ENCODE measurements at regions not wholly inside any gene's neighbourhood (a gene's known extent, or its start where the extent isn't known, plus 50 kb on each side); places are given as distances from the start of the nearest gene placed in this dataset.

DNA sequence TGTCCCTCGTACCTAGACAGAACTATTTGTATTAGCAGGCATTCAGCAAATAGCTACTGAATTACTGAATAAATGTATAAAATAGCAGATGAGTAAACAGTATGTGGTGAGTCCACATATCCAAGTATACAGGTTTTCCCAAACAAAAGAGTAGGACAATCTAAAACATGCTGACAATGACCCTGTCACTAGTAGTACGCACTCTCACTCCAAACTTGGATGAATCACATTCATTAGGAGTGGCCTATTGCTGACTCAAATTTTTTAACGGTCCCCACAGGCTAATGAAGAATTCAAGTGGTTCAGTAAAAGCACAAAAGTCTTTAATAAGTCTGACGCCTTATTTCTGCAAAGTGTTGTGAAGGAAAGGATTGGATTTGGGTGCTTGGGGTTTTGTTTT is 449.3 kb upstream of the THBS1 start:
- DNase-seq = peak; percentile 19

DNA sequence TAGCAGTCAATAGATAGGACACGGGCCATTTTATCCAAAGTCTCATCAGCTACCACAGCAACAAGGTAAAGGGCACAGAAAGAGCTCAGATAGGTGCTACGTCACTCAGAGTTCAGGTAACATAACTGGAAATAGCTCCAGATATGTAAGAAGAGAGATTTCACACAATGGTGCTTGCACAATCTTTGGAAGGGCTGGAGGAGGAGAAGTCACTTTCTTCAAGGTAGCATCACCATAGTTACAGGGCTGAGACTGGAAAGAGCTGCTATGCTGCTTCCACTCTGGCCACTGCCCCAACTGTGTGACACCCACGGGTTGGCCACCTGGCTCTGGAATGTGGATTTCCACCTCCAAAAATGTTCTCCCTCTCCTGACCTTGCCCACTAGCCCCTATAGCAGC is 448.8 kb upstream of the THBS1 start:
- DNase-seq = no peak

DNA sequence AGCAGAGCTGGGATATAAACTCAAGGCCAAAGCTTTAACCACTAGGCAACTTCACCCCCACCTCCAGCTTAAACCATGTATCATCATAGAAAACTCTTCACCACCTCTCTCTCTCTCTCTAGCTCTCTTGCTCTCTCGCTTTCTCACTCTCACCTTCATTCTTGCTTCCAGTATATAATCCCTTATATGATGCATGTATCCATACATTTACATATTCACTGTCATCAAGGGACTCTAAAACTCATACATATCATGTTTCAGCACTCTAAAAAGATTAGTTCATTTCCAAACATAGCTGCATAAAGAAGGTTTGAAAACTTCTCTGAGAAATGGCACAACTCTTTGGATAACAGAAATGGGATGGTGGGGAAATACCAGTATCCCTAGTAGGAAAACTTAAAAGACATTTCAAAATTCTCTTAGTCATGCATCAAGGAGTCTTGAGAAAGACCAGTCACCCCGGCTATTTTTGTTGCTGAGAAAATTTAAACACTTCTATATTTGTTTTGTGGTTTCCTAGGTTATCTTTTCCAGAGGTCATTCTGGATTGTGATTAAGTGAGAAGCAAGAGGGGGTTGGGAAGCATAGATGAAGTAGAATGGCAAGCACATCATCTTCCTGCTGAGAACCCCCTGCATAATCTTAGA is 447.8 kb upstream of the THBS1 start:
- no peak for DNase-seq

DNA sequence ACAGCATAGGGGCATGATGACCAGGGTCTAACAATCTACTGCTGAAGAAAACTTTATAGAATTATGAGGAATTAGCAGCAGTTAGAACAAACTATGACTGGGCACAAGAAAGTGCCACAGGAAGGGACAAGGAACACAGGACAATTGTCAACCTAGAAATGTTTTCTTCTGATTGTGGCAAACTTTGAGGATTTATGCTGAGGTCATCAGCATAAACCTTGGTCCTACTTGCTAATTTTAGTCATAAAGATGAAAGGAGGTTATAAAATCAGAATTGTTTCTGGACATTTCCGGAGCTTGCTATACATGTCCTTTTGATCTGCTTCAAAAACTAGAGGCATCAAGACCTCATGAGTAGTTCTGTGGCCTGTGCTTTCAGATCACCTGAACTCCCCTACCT is 446.6 kb upstream of the THBS1 start:
- DNase-seq = no peak

DNA sequence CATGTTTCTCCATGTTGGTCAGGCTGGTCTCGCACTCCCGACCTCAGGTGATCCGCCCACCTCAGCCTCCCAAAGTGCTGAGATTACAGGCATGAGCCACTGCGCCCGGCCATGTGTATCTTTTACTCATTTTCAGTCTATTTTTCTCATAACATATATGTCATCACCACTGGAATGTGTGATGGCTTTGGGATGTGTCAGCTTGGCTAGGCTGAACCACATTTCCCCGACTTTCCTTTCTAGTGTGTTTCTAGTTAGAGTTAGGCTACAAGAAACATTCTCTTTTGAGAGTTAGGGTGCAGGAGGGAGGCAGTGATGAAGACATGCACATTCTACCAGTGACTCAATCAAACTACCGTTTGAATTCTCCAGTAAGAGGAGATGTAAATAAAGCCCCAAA is 444.9 kb upstream of the THBS1 start:
- no peak for DNase-seq

DNA sequence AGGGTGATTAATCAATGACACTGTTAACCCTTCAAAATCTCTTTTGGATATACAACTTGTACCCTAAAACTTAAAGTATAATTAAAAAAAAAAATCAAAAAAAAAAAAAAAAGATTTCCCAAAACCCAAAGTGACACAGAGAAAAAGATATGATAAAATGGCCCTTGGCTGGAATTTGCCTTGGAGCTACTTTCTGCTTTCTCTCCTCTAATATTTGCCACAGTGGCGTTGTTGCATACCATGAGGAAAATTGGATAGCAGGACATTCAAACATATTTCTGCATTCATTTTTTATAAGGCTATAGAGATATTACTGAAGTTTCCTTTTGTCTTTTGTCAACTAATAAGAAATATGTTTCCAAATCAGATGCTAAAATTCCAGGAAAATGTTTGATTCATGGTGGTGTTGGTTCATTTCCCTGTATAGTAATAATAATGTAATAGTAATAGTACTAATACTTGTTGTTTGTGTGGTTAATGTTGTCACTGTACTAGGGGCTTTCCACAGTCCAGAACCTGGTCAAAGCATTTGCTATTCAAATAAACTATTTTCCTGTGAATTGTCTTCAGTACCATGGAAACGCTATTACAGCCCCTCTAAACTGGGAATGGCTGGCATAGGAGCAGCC is 441.3 kb upstream of the THBS1 start:
- no peak for DNase-seq

DNA sequence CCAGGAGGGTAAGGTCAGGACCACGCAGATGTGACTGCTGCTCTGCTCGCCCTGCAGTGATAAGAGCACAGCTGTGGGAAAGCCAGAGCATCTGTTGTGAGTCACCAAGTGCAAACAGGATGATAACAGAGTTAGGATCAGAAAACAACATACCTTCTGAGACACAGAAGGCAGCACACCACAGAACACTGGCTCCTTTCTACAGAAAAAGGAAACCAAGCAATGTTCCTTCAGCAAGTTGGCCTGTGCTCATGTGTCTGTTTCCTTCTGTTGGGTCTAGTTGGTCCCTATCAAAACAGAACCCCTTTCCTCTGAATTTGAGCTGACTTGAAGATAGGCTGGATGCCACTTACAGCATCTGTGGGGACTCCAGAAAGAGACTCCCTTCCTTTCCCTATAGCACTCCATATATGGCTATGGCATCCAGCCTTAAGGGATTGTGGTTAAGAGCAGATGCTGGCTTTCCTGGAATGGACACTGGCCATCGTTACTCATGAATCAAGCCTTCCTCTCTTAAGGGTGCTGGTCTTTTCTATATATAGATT is 440.7 kb upstream of the THBS1 start:
- no peak for DNase-seq

DNA sequence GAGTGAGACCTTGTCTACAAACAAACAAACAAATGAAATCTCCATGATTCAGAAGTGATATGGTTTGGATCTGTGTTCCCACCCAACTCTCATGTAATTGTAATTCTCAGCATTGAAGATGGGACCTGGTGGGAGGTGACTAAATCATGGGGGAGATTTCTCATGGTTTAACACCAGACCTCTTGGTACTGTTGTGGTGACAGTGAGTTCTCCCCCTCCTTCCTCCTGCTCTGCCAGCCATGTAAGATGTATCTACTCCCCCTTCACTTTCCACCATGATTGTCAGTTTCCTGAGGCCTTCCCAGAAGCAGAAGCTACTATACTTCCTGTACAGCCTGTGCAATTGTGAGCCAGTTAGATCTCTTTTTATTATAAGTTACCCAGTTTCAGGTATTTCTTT is 438.4 kb upstream of the THBS1 start:
- no peak for DNase-seq

DNA sequence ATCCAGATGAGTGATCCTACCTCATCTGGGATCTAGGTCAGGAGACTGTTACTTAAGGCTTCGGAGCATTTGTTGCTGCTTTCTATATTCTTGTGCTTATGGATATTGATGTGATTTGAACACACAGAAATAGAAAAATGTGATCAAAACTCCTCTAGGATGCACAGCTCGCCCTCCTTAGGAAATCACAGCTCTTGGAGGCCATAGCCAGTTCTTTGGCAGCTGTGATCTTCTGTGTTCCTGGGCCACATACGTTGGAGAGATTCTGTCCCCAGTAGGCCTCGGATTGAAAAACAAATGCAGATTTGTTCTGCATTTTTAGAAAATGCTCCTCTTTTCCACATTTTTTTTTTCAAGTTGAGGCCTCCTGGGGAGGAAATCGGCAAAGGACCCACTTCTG is 437.4 kb upstream of the THBS1 start:
- DNase-seq = no peak

DNA sequence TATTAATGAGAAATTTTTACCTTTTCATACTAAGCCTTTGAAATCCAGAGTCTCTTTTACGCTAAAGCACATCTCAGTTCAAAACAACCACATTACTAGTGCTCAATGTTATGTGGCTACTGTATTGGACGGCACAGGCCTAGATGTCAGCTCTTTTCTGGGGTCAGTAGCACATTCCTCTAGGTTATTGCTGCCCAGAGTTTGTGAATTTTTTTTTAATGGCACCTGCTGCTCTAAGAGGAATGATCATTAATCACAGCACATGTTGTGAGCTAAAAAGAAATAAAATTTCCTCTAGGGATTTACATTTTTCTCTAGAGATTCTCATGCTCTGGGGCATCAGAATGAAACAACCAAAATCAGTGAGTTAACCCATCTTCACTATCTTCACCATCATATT is 436.8 kb upstream of the THBS1 start:
- no peak for DNase-seq

DNA sequence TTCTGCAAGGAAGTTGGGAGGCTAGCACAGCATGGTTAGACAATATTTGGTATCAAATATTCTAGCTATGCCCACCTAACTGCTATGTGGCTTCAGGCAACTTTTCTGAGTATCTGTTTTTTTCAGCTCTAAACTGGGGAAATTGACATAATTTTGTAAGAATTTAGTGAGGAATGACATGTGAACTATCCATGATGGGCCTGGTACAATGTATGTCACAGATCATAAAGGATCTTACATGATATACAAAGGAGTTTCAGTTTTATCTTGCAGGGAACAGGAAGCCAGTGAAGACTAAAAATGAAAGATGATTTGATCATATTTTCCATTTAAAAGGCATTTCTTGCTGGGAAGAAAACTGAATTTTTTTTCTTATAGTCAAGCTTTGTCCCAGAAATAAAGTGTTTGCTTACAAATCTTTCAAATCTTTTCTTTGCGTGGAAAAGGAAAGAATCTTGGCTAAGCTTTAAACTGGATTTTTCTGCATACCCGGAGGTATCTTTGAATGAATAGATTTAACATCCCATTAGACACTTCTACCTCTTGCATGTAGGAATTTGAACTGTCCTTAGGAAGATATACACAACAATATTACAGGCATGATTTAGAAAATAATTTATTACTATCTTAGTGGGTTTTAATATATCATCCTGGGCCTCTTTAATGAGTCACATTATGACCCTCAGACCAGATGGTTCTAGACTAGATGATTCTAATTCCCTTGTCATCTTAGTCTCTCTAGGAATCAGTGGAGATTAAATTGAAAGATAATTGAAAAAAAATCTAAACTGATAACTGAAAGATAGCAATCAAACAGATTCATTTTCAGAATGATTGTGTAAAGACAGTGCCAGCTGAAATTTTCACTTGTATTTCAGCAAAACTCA is 436.0 kb upstream of the THBS1 start:
- no peak for DNase-seq

DNA sequence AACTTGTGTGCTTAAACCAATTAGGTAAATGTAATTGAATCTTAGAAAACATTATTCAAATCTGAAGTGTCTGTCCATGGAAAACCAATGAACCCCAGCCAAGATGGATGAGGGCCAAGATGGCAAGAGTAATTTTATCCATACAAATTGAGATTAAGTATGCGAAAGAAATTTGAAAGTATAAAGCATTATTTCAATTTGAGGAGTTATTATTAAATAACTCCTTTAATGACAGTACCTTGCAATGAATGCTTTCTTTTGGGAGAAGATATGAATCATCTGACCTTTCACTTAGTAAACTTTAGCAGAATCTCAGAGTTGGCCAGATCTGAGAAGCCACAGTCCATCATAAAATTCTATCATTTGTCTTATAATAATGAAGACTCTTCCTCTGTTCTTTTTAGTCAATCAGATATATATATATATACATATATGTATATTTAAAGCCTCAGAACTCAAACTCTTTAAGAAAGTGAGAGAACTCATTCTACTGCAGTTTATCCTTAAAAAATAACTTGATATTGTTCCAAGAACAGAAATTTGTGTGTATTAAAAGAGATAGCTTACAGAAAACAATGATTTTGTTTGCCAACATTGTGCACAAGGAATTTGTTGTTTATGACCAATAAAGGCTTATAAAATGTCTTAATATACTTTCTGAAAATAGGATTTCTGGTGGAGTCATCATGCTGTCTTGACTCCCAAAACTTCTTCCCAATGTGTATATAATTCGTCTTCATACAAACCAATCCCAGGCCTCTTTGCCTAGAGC is 434.8 kb upstream of the THBS1 start:
- no peak for DNase-seq

DNA sequence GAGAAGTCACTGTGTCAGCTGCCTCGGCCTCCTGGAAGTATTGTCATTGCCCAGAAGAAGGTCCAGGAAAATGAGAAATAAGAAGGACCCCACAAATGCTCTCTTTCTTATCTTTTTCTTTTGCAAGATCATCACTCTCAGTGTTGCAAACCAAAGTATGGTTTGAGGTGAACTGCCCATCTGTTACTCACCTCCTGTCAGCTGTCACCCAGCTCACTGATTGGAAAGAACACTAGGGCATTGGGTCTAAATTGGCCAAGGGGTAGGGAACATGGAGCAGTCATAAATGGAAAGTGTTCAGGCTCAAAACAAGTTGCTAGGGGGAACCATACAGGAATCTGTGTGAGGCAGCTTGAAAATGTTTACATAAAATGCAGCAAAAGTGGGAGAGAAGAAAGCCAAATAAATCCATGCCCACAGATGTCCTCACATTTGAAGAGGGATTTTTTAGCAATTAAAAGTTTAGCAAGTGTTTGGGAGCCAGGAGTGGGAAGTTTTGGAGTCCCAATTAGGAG is 431.2 kb upstream of the THBS1 start:
- DNase-seq = no peak

DNA sequence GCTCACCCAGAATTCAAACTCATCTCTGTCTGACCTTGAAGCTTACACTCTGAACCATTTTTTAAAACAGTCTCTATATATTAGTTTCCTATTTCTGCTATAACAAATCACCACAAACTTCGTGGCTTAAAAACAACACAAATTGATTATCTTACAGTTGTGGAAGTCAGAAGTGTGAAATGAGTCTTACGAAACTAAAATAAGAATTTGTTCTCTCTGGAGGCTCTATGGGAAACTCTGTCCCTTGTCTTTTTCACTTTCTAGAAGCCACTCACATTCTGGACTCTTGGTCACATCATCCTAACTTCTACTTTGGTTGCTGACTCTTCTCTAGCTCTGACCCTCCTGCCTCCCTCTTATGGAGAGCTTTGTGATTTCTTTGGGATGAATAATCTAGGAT is 429.3 kb upstream of the THBS1 start:
- DNase-seq = no peak

DNA sequence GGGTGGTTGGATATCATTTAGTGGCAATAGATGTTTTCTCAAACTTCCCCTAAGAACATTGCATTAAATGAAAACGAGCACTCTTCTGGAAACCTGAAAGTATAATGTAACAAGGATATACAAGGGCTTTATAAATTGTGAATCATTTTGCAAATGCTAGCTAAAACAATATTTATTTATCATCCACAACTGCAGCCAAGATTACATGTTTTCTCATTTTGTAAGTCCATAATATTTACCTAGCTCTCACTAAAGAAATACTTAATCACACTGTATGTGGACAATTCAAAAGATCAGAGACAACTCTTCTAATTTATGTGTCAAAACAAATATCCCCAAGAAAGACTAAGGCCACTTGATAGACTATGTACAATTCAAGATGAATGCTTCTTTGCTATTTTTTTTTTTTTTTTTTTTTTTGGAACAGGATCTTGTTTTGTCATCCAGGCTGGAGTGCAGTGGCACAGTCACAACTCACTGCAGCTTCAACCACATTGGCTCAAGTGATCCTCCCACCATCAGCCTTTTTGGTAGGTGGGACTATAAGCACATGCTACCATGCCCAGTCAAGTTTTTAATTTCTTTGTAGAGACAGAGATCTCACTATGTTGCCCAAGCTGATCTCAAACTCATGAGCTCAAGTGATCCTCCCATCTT is 427.7 kb upstream of the THBS1 start:
- no peak for DNase-seq

DNA sequence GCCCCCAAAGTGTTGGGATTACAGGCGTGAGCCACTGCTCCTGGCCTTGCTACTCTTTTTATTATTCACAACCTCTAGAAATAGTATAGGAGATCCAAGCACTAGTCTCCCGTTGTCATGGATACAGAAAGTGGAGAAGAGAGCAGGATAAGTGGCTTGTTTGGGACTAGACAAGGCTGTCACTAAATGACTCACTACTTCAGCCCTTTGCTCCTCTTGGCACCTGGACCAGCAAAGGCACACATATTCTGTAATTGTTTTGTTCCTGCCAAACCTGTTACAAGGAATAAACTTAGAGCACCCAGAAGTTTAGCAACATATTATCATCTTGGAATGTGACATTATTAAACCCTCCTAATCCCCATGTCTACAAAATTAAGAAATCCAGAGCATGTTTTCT is 427.2 kb upstream of the THBS1 start:
- DNase-seq = no peak

DNA sequence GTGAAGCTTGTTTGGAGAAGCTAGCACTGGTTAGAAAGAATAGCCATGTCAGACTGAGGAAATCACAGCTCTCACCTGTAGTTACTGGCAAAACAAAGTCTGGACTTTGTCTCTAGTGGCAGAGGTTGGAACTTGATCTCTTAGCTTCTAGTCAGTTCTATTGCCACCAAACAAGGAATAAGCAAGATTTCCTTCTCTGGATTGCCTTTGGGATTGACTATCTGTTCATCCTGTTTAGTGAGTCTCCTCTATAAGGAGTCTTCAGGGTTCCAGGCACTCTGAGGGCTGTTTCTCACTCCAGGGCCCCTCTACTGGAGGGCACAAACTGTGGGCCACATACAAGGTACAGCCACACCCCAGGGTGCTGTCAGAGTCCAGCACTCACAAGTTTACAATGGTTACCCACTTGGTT is 426.6 kb upstream of the THBS1 start:
- no peak for DNase-seq

DNA sequence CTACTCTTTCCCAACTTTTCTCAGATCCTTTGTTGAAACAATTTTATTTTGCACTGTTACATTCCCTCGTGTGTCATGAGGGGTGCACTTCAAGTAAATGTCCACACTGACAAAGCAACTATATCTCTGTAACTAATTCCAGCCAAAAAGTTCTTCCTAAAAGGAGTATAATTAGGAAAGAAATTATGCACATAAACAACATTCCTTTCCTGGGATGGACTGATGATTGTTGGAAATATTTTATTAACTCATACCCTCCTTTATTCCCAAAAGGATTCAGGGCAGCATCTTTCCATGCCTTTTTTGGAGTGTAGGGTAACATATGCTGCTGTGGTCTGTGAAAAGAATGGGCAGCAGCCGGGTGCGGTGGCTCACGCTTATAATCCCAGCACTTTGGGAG is 426.1 kb upstream of the THBS1 start:
- DNase-seq = no peak

DNA sequence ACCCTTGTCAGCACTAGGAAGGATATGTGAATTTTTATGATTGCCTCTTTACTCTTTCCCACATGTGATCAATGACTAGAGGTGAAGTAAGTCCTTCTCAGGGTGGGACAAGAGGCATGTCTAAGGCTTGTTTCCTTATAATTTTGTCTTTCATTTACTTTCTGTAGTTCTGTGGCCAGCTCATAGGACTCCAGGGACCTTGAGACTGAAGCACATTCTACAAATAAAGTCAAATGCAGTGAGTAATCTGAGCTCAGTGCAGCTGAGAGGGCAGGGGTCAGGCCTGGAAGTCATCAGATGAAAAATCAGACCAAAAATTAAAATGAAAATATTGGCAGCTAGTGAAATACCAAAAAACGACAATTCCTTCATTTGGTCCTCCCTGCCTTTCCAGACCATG is 424.7 kb upstream of the THBS1 start:
- DNase-seq = no peak

DNA sequence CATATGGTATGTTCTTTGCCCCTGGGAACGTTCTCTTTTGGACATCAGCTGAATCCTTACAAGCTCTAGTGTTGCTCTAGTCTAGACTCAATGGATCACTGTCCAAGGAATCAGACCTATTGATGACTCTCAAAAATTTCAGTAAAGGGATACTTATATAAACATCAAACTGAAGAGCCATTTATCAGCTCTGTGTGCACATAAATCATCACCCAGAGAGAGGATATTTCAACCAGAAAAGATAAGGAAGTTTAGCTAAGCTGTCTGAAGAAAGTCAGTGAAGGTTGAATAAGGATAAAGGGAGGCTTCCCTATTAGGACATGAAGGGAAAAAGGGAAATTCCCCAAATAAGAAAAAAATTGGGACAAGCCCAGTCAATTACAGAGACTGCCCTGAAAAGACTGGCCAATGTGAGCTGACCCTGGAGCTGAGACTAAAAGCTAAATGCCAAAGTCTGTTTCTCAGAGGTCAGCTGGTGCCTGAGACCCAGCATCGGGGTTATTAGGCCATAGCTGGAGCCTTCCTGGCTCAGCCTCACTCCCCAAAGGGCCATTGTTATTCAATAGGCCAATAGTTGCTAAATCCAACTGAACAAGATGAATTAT is 424.1 kb upstream of the THBS1 start:
- DNase-seq = no peak

DNA sequence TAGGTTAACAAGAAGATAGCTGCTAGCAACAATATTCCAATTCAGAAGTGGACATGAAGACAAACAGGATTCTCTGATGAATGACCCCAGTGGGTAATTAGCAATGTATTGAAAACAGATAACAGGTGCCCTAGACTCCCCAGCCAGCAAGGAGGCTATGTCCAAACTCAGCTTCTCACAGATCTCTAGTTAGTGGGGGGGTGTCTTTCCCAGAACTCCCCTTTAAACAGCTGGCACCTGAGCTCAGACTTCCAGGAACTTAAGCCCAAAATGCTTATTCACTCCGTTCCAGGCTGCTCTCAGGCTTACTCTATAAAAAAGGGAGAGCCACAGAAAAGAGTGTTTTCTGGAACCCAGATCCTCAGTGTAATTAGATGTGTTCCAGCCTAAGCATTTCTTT is 423.0 kb upstream of the THBS1 start:
- no peak for DNase-seq

DNA sequence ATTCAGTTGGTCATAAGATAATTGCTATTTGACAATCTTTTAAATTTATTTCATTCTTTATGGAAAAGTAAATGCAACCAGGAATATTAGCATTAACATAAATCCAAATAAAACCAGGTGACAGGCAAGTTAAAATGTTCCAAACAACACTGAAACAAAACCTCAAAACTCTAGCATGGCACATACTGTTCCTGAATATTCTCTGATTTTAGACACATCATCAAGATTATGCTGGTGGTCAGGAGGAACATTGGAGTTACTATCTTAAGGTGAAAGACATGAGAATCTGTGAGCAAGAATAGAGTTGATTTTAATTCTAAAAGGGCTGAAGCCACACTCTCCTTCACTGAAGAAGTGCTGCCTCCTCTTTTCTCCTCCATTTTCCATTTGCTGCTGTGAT is 421.0 kb upstream of the THBS1 start:
- DNase-seq = no peak

All from T1000 (cell line).